HepG2 (cell line): ENCODE measurements at regions not wholly inside any gene's neighbourhood (a gene's known extent, or its start where the extent isn't known, plus 50 kb on each side); places are given as distances from the start of the nearest gene placed in this dataset.

ENCODE experiments used
- ATAC-seq: fragments of 200-7000 bp; cut with Tn5 transposase; 3 replicates; pipeline ENCODE4 v1.9.1; 2020; ENCODE audit warnings: mild to moderate bottlenecking, moderate library complexity
- BruUV-seq: library from RNA; stranded (reverse); fragments of 400-500 nt; replicated peaks from 2 replicates; lab custom pipeline; 2021; lab: Mats Ljungman, UMichigan
- CTCF ChIA-PET: fragments of 300-600 bp; formaldehyde crosslinking; extraction: SDS; loops from one replicate; lab custom pipeline; 2021; ENCODE audit warnings: low total read pairs, inconsistent platforms, low intra/inter-chr PET ratio; lab: Yijun Ruan, JAX
- POLR2A ChIA-PET: fragments of 350-600 bp; sonication (Branson Sonifier 250); formaldehyde crosslinking; loops from one replicate; lab custom pipeline; 2020; ENCODE audit warnings: antibody characterized with exemption, inconsistent platforms; lab: Yijun Ruan, JAX
- DNase-seq: peaks from one replicate; pipeline ENCODE4 v3.0.0-alpha.2; 2015; ENCODE audit warnings: low spot score
- FAIRE-seq: peaks from 3 replicates; lab custom pipeline; 2011; peaks lifted over from hg19 to GRCh38; lab: Jason Lieb, UNC
- H2AFZ ChIP-seq: one replicate; pipeline ENCODE4 v1.6.1; 2011; ENCODE audit warnings: low read length, inconsistent platforms
- H3K27ac ChIP-seq: fragments of 300-600 bp; 3 replicates; pipeline ENCODE4 v1.8.0; 2011; ENCODE audit warnings: mixed run types, mild to moderate bottlenecking, mixed read lengths, low read length, inconsistent platforms; ENCODE audit not compliant: insufficient read depth; ENCODE audit errors: extremely low read length
- H3K27me3 ChIP-seq, 2 experiments: fragments of 200-600 bp in 1 of 2; 2 replicates in 1 of 2; 3 replicates in 1 of 2; pipeline versions ENCODE4 v1.6.0 to v1.8.0; 2011; ENCODE audit warnings: low read length in 2 of 2, mild to moderate bottlenecking in 2 of 2, moderate library complexity in 2 of 2, inconsistent platforms in 1 of 2; ENCODE audit not compliant: insufficient read depth in 2 of 2, control insufficient read depth in 1 of 2
- H3K36me3 ChIP-seq, 2 experiments: fragments of 200-600 bp in 1 of 2; replicated peaks in 1 of 2; 2 replicates in 1 of 2; 3 replicates in 1 of 2; pipeline versions ENCODE4 v1.5.1 to v1.8.0; 2011; ENCODE audit warnings: low read length in 2 of 2, inconsistent platforms in 1 of 2; ENCODE audit not compliant: insufficient read depth in 2 of 2, control insufficient read depth in 1 of 2
- H3K4me1 ChIP-seq: 2 replicates; pipeline ENCODE4 v1.5.1; 2012; ENCODE audit warnings: low read length, inconsistent platforms; ENCODE audit not compliant: insufficient read depth
- H3K4me2 ChIP-seq: 2 replicates; pipeline ENCODE4 v1.6.0; 2011; ENCODE audit warnings: low read depth, low read length, inconsistent platforms
- H3K4me3 ChIP-seq, 3 experiments: fragments of 200-600 bp in 1 of 3; sonication (generic), shearing (Covaris generic) in 1 of 3; replicated peaks in 1 of 3; 2 replicates each; pipeline ENCODE4 v1.5.1; 2011 to 2016; ENCODE audit warnings: low read length in 3 of 3, inconsistent platforms in 2 of 3, low read depth in 2 of 3, mild to moderate bottlenecking in 2 of 3, control low read depth in 1 of 3, mixed read lengths in 1 of 3; ENCODE audit not compliant: insufficient read depth in 1 of 3
- H3K79me2 ChIP-seq: one replicate; pipeline ENCODE4 v1.6.1; 2011; ENCODE audit warnings: low read length, inconsistent platforms; ENCODE audit not compliant: insufficient read depth
- H3K9ac ChIP-seq: 2 replicates; pipeline ENCODE4 v1.6.0; 2011; ENCODE audit warnings: mild to moderate bottlenecking, low read depth, low read length, inconsistent platforms; ENCODE audit not compliant: insufficient read depth
- H3K9me3 ChIP-seq: 2 replicates; pipeline ENCODE4 v1.5.1; 2012; ENCODE audit warnings: mild to moderate bottlenecking, low read length
- H4K20me1 ChIP-seq: 2 replicates; pipeline ENCODE4 v1.6.0; 2011; ENCODE audit warnings: inconsistent platforms, mild to moderate bottlenecking, low read length, moderate library complexity; ENCODE audit not compliant: insufficient read depth
- ARID2 ChIP-seq: sonication (generic); formaldehyde crosslinking; IDR thresholded peaks from 2 replicates; pipeline ENCODE4 v1.8.1; 2022; ENCODE audit warnings: mild to moderate bottlenecking, missing genetic modification reagents, borderline replicate concordance
- ARNTL ChIP-seq: sonication (generic); formaldehyde crosslinking; IDR thresholded peaks from 2 replicates; pipeline ENCODE4 v1.4.0; 2020; ENCODE audit warnings: mild to moderate bottlenecking, missing genetic modification reagents
- BRD4 ChIP-seq: sonication (generic); formaldehyde crosslinking; IDR thresholded peaks from 2 replicates; pipeline ENCODE4 v1.4.0; 2020; ENCODE audit warnings: missing genetic modification reagents
- DR1 ChIP-seq: sonication (generic); formaldehyde crosslinking; IDR thresholded peaks from 2 replicates; pipeline ENCODE4 v1.8.0; 2021; ENCODE audit warnings: mild to moderate bottlenecking, missing genetic modification reagents, inconsistent platforms
- E2F1 ChIP-seq: sonication (generic); formaldehyde crosslinking; IDR thresholded peaks from 2 replicates; pipeline ENCODE4 v1.5.0; 2020; ENCODE audit warnings: missing genetic modification reagents
- EHMT2 ChIP-seq: fragments of 200-600 bp; sonication (generic); IDR thresholded peaks from 2 replicates; pipeline ENCODE4 v1.7.0; 2017; ENCODE audit warnings: antibody characterized with exemption, low read depth, low read length, borderline replicate concordance
- ERF ChIP-seq: IDR thresholded peaks from 2 replicates; pipeline ENCODE4 v1.6.1; 2018; ENCODE audit warnings: missing biosample characterization, missing genetic modification reagents
- FOXK2 ChIP-seq: fragments of 450-650 bp; IDR thresholded peaks from 2 replicates; pipeline ENCODE4 v1.6.1; 2016
- JUN ChIP-seq: sonication (generic); formaldehyde crosslinking; IDR thresholded peaks from 2 replicates; pipeline ENCODE4 v1.4.0; 2020; ENCODE audit warnings: mild to moderate bottlenecking, missing genetic modification reagents
- RBAK ChIP-seq: sonication (generic); formaldehyde crosslinking; IDR thresholded peaks from 2 replicates; pipeline ENCODE4 v1.5.1; 2020; ENCODE audit warnings: mild to moderate bottlenecking, missing genetic modification reagents
- SMARCC2 ChIP-seq: fragments of 450-650 bp; IDR thresholded peaks from 2 replicates; pipeline ENCODE4 v1.6.1; 2017; ENCODE audit warnings: antibody characterized with exemption, mild to moderate bottlenecking
- ZNF280D ChIP-seq: sonication (generic); formaldehyde crosslinking; IDR thresholded peaks from 2 replicates; pipeline ENCODE4 v1.5.1; 2020; ENCODE audit warnings: mild to moderate bottlenecking, missing genetic modification reagents
- ZNF468 ChIP-seq: sonication (generic); formaldehyde crosslinking; IDR thresholded peaks from 2 replicates; pipeline ENCODE4 v1.8.0; 2022; ENCODE audit warnings: mild to moderate bottlenecking, moderate library complexity, missing genetic modification reagents
- ZNF749 ChIP-seq: sonication (generic); formaldehyde crosslinking; IDR thresholded peaks from 2 replicates; pipeline ENCODE4 v1.8.0; 2022; ENCODE audit warnings: mild to moderate bottlenecking, missing genetic modification reagents, moderate library complexity, borderline replicate concordance
- WGBS: methylation state at CpG from one replicate; pipeline ENCODE4 v1.1.6; 2017; ENCODE audit warnings: low lambda C conversion rate; 5-methylcytosine and 5-hydroxymethylcytosine counted together
- in situ Hi-C: cut with HindIII; loops from 2 replicates; pipeline ENCODE4 v1.10.0; 2017; ENCODE audit warnings: low pct_unique_long_range_greater_than_20kb; ENCODE audit not compliant: extremely low pct_ligation_motif_present
- intact Hi-C: fragments of 100-400 bp; cut with micrococcal nuclease; formaldehyde crosslinking; loops from one replicate; pipeline ENCODE4 v1.10.0; 2022; ENCODE audit not compliant: unreplicated experiment

DNA sequence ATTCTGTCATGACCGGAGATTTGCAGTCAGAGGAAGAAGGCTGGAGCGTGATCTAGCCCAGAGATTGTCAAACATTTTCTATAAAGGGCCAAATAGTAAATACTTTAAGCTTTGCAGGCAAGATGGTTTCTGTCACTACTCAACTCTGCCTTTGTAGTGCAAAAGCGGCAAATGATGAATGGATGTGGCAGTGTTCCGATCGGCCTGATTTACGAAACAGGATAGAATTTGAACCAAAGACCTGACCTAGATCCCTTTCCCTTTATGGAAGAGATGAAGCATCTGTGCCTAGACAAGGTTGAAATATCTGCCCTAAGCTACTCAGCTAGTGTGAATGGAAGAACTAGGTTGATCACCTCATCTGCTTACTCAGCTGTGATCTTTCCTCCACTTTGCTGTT, 209.5 kb downstream of the YTHDC2 start:
- H3K27ac ChIP-seq: no peak overlapping the region
- H3K36me3 ChIP-seq: no peaks in the 10 kb centered on the region
- no peak overlapping the region for H2AFZ ChIP-seq
- H3K9me3 ChIP-seq: no peaks in the 10 kb centered on the region
- no TSS peak for BruUV-seq
- ATAC-seq (no peak), FAIRE-seq (no peak), DNase-seq (no peak)
- CTCF ChIA-PET: no interaction called here
- H3K4me3 ChIP-seq: no peak overlapping the region
- H4K20me1 ChIP-seq: no peaks in the 10 kb centered on the region
- TF ChIP-seq SMARCC2 (no peak), ZNF468 (CRISPR knock-in tag) (no peak), ZNF749 (CRISPR knock-in tag) (no peak), RBAK (CRISPR knock-in tag) (no peak)
- H3K9ac ChIP-seq: no peak overlapping the region
- POLR2A ChIA-PET: no interaction called here
- H3K79me2 ChIP-seq: no peaks in the 10 kb centered on the region
- no peak overlapping the region for H3K4me2 ChIP-seq
- H3K27me3 ChIP-seq: no peaks in the 10 kb centered on the region
- 42% methylated on average over 6 of the region's 6 CpGs for WGBS
- H3K4me1 ChIP-seq: no peaks in the 10 kb centered on the region
- intact Hi-C loops (no loop called here), in situ Hi-C loops (no loop called here)

GRCh38 chr5:113735751-113736150, 222.3 kb downstream of the YTHDC2 start:
- FAIRE-seq: no peak
- intact Hi-C loops: no loop called here
- Histone ChIP-seq H4K20me1 (no peaks in the 10 kb centered on the region), H3K27me3 (no peaks in the 10 kb centered on the region), H3K9ac (no peak overlapping the region), H3K4me3 (no peak overlapping the region), H3K36me3 (no peaks in the 10 kb centered on the region), H3K79me2 (no peaks in the 10 kb centered on the region), H3K27ac (no peak overlapping the region), H3K4me1 (no peaks in the 10 kb centered on the region), H3K9me3 (no peaks in the 10 kb centered on the region), H2AFZ (no peak overlapping the region), H3K4me2 (no peak overlapping the region)
- in situ Hi-C loops: no loop called here
- 0% methylated on average over 1 of the region's 1 CpG for WGBS
- ChIA-PET POLR2A (no interaction called here), CTCF (no interaction called here)
- DNase-seq: no peak
- ATAC-seq: no peak
- no TSS peak for BruUV-seq
- TF ChIP-seq DR1: no peak
- no peak for TF ChIP-seq ARNTL (CRISPR knock-in tag)
- TF ChIP-seq ERF (CRISPR knock-in tag): no peak
- TF ChIP-seq E2F1 (CRISPR knock-in tag): no peak
- no peak for TF ChIP-seq ZNF280D (CRISPR knock-in tag)
- no peak for TF ChIP-seq BRD4 (CRISPR knock-in tag)
- no peak for TF ChIP-seq ARID2 (CRISPR knock-in tag)
- no peak for TF ChIP-seq FOXK2
- no peak for TF ChIP-seq JUN (CRISPR knock-in tag)
- TF ChIP-seq EHMT2: no peak
